GM18519 (cell line): ENCODE measurements at regions not wholly inside any gene's neighbourhood (a gene's known extent, or its start where the extent isn't known, plus 50 kb on each side); places are given as distances from the start of the nearest gene placed in this dataset.
"Not testable (repeated sequence)": the region's sequence is repeated elsewhere in the genome, so short reads cannot be mapped to it uniquely, and the experiment has no call there.

Experiments used
- ATAC-seq: cut with Tn5 transposase; IDR thresholded peaks from one replicate; pipeline ENCODE4 v1.9.1; 2021; ENCODE audit warnings: mild to moderate bottlenecking, moderate library complexity; ENCODE audit not compliant: unreplicated experiment, low FRiP score

DNA sequence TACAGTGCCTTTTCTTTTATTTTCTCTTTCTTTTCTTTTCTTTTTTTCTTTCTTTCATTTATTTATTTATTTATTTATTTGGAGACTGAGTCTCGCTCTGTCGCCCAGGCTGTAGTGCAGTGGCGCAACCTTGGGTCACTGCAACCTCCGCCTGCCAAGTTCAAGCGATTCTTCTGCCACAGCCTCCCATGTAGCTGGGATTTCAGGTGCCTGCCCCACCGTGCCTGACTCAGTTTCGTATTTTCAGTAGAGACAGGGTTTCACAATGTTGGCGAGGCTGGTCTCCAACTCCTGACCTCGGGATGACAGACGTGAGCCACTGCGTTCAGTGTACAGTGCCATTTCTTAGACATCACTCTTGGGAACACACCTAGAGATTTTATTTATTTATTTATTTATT, 110.0 kb upstream of the ANKRD30BL start:
- ATAC-seq = not testable (repeated sequence)

DNA sequence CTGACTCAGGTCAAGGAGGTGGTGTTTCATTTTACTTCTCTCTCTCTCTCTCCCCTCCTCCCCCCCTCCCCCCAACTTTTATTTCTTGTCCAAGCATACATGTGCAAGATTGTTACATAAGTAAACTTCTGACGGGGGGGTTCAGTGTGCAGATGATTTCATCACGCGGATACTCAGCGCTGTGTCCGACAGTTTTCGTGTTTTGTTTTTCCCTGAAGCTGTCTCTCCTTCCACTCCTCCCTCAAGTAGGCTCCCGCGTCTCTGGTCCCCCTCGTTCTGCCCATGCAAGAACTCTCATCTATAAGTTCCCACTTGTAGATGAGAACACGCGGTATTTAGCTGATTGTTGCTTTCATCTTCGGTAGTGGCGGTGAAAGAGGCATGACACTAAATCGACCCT, 111.0 kb upstream of the ANKRD30BL start:
- ATAC-seq = no peak

- not testable (repeated sequence) for ATAC-seq
Observed at GRCh38 chr2:132273585-132273984, 111.8 kb upstream of the ANKRD30BL start.

DNA sequence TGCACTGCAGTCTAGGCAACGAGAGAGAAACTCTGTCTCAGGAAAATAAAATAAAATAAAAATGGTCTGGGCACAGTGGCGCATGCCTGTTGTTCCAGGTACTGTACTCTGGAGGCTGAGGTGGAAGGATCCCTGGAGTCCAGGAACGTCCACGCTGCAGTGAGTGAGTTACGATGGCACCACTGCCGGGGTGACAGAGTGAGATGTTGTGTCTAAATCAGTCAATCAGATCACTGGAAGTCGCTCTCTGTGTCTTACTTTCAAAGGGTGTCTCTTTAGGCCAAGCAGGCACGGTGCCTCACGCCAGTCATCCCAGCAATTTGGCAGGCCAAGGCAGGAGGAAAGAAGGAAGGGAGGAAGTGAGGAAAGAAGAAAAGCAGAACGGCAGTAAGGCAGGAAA, 112.2 kb upstream of the ANKRD30BL start:
- ATAC-seq = no peak

DNA sequence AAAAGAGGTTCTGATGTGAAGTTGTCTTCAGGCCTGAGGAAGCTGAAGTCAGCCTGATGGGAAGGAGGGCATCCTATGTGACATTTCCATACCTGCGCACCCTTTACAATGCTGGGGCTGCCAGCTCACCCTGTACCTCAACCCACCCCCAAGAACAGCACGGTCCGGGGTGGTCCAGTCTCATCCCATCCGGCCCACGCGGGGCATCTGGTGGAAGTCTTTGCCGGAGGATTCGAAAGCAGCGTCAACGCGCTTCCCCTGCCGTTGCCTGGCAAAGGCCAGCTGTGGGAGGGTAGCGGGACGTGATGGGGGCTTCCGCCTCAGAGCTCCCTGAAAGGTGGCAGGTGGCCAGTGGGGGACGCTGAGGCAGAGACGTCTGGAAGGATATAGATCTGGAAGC, 113.6 kb upstream of the ANKRD30BL start:
- ATAC-seq = no peak

- ATAC-seq = no peak
Observed at GRCh38 chr2:132276571-132276981, 114.8 kb upstream of the ANKRD30BL start.

GRCh38 chr2:132278267-132278666, 116.5 kb upstream of the ANKRD30BL start:
- ATAC-seq = no peak

GRCh38 chr2:132279344-132279743, 117.6 kb upstream of the ANKRD30BL start:
- ATAC-seq = no peak

DNA sequence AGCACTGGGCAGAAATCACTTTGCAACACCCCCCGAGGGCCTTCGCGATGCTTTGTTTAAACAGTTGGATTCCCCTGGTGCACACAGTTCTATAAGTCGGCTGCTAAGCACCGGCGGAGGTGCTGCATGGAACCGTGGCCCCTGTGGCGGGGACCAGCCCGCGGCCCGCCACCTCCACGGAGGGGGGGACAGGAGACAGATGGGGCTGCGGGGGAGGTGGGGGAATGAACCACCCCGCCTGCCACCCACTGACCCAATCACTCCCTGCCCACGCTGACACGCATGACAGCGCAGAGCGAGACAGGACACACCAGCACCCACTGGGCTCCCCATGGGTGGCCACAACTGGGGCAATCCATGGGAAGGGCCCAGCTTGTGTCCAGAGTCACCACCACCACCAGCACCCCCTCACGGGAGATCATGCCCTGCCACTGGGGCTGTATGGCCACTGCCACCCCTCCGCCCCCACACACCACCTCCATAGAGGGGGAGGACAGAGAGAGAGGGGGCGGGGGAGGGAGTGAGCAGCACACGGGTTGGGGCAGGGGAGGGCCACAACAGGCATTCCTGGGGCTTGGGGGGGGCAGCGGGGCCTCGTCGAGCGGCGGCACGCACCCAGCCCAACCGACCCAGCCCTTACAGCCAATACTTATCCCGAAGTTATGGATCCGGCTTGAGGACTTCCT, 118.3 kb upstream of the ANKRD30BL start:
- no peak for ATAC-seq

DNA sequence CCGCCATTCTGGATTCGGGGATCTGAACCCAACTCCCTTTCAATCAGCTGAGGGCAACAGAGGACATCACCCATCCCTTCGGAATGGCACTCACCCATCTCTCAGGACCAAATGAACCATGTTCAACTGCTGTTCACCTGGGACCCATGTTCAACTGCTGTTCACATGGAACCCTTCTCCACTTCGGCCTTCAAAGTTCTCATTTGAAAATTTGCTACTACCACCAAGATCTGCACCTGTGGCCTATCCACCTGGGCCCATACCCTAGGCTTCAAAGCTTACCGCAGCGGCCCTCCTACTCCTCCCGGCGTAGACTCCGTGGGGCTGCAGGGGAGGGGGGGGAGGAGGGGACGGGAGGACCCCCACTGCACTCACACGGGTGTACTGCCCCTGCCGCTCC, 119.2 kb upstream of the ANKRD30BL start:
- no peak for ATAC-seq

DNA sequence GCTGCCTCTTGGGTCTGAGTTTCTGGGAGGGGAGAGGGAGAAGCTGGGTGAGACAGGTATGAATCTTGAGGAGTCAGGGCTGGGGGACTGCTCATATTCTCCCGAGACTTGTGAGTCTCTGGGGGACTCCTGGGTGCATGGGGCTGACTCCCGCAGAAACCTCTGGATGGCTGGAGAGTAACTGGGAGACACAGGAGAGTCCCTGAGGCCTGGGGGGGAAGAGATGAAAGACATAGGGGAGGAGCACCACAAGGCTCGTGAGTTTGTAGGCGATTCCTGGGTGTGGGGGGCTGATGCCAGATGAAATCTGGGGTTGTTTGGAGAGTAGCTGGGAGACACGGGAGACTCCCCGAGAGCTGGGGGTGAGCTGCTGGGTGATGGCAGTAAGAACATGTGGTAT, 120.4 kb upstream of the ANKRD30BL start:
- ATAC-seq = not testable (repeated sequence)

DNA sequence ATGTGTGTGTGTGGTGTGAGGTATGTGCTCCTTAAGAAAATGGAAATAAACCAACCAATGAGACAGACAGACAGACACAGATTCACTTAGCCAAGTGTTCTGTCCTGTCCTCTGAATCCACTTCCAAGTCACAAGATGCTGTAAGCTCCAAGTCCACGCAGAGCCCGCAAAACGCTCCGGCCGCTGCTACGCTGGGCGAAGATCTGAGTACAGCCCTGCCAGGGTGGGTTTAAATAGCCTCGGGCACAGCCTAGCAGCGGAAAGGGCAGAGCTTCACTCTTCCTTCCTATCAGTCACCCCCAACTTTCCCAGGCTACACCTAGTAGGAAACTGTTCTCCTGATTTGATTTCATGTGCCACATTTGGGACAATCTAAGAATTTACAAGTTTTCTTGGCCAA, 121.2 kb upstream of the ANKRD30BL start:
- ATAC-seq = no peak

- not testable (repeated sequence) for ATAC-seq
Observed at GRCh38 chr2:132286289-132286911, 124.6 kb upstream of the ANKRD30BL start.

DNA sequence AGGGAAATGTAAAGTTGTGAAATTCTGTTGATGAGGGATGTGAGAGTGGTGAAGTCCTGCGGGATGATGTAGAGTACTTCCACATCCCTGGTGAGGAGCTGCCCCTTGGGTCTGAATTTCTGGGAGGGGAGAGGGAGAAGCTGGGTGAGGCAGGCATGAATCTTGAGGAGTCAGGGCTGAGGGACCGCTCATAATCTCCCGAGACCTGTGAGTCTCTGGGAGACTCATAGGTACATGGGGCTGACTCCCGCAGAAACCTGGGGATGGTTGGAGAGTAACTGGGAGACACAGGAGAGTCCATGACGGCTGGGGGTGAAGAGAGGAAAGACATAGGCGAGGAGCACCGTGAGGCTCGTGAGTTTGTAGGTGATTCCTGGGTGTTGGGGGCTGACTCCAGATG, 126.2 kb upstream of the ANKRD30BL start:
- ATAC-seq = not testable (repeated sequence)

DNA sequence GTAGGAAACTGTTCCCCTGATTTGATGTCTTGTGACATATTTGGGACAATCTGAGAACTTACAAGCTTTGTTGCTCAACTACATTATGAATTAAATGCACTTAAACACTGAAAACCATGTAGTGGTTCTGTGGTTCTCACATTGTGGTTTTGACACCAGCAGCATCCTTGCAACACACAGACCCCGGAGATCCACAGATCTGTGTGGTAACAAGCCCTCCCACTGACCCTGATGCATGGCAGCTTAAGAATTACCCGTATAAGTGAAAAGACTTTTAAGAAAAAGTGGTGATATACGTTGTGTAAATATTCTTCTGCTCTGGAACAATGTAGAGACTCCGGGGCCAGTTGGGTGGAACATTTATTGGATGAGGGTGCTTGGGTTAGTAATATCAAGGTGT, 127.4 kb upstream of the ANKRD30BL start:
- ATAC-seq = not testable (repeated sequence)

DNA sequence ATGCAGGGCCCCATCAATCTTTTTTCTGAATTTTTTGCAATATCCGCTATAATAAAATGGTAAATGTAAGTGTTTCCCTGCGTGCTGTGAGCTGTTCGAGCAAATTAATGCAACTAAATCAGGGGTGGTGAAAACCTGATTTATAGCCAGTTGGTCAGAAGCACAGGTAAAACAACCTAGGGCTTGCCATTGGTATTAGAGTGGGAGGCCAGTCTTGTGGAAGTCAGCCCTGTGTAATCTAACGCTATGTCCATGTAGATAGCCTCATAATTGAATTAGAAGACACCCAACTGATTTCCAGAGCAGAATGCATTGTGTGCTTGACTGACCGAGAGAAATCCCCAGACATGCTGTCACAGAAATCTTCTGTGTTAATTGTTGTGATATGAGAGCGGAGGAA, 126.8 kb upstream of the GPR39 start:
- ATAC-seq = not testable (repeated sequence)

- ATAC-seq = peak; percentile 45
Observed at GRCh38 chr2:132300592-132301378, 115.8 kb upstream of the GPR39 start.

DNA sequence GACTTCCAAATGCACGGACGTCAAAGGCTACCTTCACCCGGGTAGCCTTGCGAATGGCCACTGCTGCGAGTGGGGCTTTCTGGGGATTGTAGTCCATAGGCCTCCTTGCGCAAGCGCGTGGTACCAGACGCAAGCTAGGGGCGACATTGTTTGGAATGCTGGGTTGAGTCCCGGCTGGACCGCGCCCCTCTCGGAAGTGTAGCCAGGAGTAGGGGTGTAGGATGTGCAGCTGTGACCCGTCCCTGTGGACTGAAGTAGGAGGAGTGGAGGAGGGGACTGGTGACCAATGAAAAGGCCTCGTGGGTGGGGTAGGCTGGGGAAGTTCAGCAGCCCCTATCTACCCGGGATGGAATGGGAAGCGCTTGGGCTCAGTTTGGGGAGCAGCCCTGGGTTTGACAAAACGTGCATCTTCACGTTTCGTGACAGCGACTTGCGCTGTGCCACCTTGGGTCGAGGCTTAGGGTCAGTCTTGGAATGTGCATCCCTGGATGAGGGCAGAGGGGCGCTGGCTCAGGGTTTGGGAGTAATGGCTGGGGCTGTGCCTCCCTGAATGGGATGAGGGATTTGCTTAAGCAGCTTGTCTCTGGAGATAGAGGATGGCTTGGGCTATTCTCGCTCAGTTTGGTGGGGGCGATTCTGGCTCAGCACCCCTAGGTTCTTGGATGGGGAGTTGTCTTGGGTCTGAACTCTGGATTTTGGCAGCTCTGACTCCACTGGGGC, 111.8 kb upstream of the GPR39 start:
- ATAC-seq = peak; percentile 60

DNA sequence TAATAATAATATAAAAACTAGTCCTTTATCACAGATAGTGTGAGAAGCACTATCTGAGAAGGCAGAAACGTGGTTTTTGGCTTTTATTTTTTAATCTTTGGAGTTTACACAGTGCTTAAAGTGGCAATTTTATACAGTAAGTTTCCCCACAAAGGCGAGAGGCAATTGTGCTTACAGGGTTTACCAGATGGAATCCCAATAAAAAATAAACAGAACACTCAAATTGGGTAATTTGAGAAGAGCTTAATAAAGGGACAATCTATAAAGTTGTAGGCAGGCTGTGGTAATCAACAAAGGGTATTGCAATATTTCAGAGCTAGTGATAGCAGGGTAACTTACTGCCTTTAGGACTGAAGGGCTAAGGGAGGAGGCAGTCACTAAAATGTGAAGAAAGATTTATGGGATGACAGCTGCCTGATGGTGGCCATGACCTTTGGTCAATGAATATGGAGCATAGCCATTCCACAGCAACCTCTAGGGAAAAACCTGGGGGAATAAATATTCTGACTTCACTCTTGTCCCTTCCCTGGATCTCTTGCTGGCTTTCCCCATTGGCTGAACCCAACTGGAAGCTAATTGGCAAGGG, 108.9 kb upstream of the GPR39 start:
- not testable (repeated sequence) for ATAC-seq

DNA sequence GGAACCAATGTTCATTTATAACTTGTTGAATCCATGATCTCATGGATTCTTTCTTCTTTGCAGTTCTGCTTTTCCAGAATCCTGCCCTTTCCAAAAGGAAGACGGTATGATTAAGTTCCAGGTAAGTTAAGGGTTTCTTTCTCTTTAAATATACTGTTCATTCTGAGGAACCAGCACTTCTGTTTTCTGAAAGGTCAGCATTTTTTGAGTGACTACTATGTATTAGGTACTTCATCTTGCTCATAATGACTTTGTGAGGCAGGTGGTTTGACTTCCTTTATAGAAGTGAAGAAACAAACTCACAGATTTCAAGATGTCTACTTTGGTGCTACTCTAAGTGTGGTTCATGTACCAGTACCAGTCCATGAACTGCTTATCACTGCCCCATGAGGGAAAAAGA, 107.4 kb upstream of the GPR39 start:
- not testable (repeated sequence) for ATAC-seq
